WTC11 (cell line): ENCODE measurements at regions not wholly inside any gene's neighbourhood (a gene's known extent, or its start where the extent isn't known, plus 50 kb on each side); places are given as distances from the start of the nearest gene placed in this dataset.

Experiments
- FOXJ3 ChIP-seq: sonication (generic); formaldehyde crosslinking; IDR thresholded peaks from 2 replicates; pipeline ENCODE4 v1.9.0; 2021; ENCODE audit warnings: missing genetic modification reagents, mild to moderate bottlenecking, borderline replicate concordance
- ZNF263 ChIP-seq: sonication (generic); formaldehyde crosslinking; IDR thresholded peaks from 2 replicates; pipeline ENCODE4 v1.8.1; 2022; ENCODE audit warnings: low read depth, mild to moderate bottlenecking, moderate library complexity, missing genetic modification reagents
- TF ChIP-seq, protein P1 (sequence below): fragments of 200-600 bp; IDR thresholded peaks from 2 replicates; pipeline ENCODE4 v1.8.0; 2022; ENCODE audit warnings: antibody characterized with exemption

DNA sequence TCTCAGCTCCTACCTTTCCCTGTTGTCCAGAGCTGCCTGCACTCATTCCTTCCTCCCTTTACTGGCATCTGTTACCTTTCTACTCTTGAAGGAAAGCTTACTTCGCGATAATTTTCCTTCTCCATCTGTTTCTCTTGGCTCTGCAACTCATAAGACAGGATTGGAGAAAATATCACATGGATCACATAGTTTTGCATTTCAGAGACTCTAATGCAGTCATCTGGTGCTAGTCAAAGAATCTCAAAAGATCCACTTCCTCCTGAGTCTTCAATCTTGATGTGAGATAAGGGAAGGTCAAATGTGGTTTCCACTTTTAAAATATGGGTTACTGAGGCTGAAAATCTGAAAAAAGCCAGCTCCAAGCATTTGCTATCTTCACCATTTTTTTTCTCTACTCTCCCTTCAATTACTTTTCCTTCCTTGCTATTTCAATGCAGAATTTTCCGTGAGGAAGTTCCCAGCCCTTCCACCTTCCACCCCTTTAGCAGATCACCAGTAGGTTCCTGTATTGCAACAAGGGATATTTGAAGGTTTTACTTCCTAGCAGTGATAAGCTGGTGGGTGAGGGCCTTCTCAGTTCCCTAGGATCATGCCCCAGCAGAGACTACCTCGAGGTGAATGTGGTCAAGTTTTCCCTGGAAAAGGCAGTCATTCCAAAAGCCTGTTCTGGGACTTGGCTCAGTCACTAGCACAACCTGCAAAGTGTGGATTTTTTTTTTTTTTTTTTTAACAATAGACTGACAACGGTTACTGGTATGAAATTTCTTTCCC lies 62.8 kb upstream of the LRRC1 start:
- TF ChIP-seq, protein P1, sequence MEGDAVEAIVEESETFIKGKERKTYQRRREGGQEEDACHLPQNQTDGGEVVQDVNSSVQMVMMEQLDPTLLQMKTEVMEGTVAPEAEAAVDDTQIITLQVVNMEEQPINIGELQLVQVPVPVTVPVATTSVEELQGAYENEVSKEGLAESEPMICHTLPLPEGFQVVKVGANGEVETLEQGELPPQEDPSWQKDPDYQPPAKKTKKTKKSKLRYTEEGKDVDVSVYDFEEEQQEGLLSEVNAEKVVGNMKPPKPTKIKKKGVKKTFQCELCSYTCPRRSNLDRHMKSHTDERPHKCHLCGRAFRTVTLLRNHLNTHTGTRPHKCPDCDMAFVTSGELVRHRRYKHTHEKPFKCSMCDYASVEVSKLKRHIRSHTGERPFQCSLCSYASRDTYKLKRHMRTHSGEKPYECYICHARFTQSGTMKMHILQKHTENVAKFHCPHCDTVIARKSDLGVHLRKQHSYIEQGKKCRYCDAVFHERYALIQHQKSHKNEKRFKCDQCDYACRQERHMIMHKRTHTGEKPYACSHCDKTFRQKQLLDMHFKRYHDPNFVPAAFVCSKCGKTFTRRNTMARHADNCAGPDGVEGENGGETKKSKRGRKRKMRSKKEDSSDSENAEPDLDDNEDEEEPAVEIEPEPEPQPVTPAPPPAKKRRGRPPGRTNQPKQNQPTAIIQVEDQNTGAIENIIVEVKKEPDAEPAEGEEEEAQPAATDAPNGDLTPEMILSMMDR: no peak
- TF ChIP-seq ZNF263 (CRISPR knock-in tag) (no peak), FOXJ3 (no peak)
